GM12872 (cell line): ENCODE measurements at regions not wholly inside any gene's neighbourhood (a gene's known extent, or its start where the extent isn't known, plus 50 kb on each side); places are given as distances from the start of the nearest gene placed in this dataset.

Source experiments
- TF ChIP-seq, protein P1 (sequence below): IDR thresholded peaks from 3 replicates; pipeline ENCODE4 v1.5.1; 2011; ENCODE audit warnings: low read depth, mild to moderate bottlenecking, low read length, moderate library complexity; ENCODE audit not compliant: insufficient read depth

GRCh38 chr6:165229216-165229615 is 80.2 kb downstream of the C6orf118 start:
- TF ChIP-seq, protein P1, sequence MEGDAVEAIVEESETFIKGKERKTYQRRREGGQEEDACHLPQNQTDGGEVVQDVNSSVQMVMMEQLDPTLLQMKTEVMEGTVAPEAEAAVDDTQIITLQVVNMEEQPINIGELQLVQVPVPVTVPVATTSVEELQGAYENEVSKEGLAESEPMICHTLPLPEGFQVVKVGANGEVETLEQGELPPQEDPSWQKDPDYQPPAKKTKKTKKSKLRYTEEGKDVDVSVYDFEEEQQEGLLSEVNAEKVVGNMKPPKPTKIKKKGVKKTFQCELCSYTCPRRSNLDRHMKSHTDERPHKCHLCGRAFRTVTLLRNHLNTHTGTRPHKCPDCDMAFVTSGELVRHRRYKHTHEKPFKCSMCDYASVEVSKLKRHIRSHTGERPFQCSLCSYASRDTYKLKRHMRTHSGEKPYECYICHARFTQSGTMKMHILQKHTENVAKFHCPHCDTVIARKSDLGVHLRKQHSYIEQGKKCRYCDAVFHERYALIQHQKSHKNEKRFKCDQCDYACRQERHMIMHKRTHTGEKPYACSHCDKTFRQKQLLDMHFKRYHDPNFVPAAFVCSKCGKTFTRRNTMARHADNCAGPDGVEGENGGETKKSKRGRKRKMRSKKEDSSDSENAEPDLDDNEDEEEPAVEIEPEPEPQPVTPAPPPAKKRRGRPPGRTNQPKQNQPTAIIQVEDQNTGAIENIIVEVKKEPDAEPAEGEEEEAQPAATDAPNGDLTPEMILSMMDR, result no peak

GRCh38 chr6:165227644-165228329 is 81.6 kb downstream of the C6orf118 start:
- TF ChIP-seq, protein P1, result no peak

GRCh38 chr6:165223736-165224135 is 85.7 kb downstream of the C6orf118 start:
- TF ChIP-seq, protein P1, result no peak

DNA sequence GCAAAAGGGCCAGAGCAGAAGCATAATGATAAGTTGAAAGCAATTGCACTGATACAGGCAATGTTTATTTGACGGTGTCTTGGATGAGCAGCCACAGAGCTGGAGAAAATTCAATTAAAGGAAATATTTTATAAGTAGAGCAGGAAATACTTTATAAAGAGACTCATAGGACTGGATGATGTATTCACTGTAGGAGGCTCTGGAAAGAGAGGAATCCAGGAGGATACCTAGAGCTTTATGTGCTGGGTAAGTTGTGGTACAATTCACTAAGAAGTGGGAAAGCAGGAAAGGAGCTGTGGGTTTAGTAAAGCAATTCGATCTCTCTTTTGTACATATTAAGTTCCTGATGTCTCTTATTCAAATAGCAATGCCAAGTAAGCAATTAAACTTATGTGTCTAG is 86.3 kb downstream of the C6orf118 start:
- TF ChIP-seq, protein P1, result no peak

DNA sequence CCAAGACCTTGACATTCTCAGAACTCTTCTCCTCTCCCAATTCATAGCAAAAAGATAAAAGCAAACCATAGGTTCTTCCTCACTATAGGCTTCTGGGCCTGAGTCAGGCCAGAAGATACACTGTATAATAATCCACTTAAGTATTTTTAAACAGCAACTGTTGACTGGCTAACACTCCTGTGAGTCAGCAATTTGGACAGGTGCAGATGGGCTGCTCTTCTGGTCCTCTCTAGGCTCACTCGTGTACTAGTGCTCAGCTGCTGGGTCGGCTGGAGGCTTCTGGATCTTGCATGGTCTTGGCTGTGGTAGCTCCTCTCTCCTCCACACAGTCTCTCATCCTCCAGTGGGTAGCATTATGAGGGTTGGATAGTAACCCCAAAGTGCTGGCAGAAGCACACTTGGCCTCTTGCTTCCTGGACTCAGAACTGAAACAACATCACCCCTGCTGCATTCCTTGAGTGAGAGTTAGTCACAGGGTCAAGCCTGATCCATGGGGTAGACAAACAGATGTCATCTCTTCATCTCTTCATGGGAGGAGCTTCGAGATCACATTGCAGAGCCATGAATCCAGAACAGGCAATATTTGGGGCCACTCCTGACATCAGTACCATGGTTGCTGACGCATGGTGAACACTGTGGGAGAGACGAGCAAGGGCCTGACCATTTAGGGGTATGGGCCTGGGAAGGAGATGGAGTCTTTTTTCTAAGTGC is 86.9 kb downstream of the C6orf118 start:
- TF ChIP-seq, protein P1, result no peak

- TF ChIP-seq, protein P1, result no peak
Measured at GRCh38 chr6:165220045-165220444, 89.4 kb downstream of the C6orf118 start.

- TF ChIP-seq, protein P1, result no peak
Measured at GRCh38 chr6:165219629-165220028, 89.8 kb downstream of the C6orf118 start.
